Panc1 (cell line): ENCODE measurements at regions not wholly inside any gene's neighbourhood (a gene's known extent, or its start where the extent isn't known, plus 50 kb on each side); places are given as distances from the start of the nearest gene placed in this dataset.

Experiments used
- CTCF ChIP-seq: fragments of 450-650 bp; IDR thresholded peaks from 2 replicates; pipeline ENCODE4 v1.5.1; 2017; ENCODE audit warnings: mild to moderate bottlenecking
- POLR2AphosphoS5 ChIP-seq: IDR thresholded peaks from 2 replicates; pipeline ENCODE4 v1.6.1; 2012; ENCODE audit warnings: mild to moderate bottlenecking, low read depth, low read length, moderate library complexity
- TF ChIP-seq, protein P1 (sequence below), 2 experiments: IDR thresholded peaks; 2 replicates each; pipeline ENCODE4 v1.6.1; 2011 to 2012; ENCODE audit warnings: low read depth in 2 of 2, control low read depth in 1 of 2, low read length in 1 of 2, mild to moderate bottlenecking in 1 of 2, moderate library complexity in 1 of 2; ENCODE audit not compliant: insufficient read depth in 1 of 2

GRCh38 chr6:118391086-118391485 lies 157.0 kb upstream of the PLN start:
- TF ChIP-seq, protein P1, sequence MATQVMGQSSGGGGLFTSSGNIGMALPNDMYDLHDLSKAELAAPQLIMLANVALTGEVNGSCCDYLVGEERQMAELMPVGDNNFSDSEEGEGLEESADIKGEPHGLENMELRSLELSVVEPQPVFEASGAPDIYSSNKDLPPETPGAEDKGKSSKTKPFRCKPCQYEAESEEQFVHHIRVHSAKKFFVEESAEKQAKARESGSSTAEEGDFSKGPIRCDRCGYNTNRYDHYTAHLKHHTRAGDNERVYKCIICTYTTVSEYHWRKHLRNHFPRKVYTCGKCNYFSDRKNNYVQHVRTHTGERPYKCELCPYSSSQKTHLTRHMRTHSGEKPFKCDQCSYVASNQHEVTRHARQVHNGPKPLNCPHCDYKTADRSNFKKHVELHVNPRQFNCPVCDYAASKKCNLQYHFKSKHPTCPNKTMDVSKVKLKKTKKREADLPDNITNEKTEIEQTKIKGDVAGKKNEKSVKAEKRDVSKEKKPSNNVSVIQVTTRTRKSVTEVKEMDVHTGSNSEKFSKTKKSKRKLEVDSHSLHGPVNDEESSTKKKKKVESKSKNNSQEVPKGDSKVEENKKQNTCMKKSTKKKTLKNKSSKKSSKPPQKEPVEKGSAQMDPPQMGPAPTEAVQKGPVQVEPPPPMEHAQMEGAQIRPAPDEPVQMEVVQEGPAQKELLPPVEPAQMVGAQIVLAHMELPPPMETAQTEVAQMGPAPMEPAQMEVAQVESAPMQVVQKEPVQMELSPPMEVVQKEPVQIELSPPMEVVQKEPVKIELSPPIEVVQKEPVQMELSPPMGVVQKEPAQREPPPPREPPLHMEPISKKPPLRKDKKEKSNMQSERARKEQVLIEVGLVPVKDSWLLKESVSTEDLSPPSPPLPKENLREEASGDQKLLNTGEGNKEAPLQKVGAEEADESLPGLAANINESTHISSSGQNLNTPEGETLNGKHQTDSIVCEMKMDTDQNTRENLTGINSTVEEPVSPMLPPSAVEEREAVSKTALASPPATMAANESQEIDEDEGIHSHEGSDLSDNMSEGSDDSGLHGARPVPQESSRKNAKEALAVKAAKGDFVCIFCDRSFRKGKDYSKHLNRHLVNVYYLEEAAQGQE (IDR thresholded peaks at IDR 0.05; ENCODE audit: insufficient read depth in 1 of 2, low read depth in 2 of 2, low read length in 1 of 2) = no peak
- TF ChIP-seq CTCF (no peak), POLR2AphosphoS5 (no peak)
